MCF 10A (cell line): ENCODE measurements at regions not wholly inside any gene's neighbourhood (a gene's known extent, or its start where the extent isn't known, plus 50 kb on each side); places are given as distances from the start of the nearest gene placed in this dataset.

ENCODE experiments used
- BruUV-seq: library from RNA; stranded (reverse); fragments of 400-500 nt; replicated peaks from 2 replicates; lab custom pipeline; 2021; lab: Mats Ljungman, UMichigan
- CTCF ChIA-PET: fragments of 300-600 bp; sonication (Branson Sonifier 250); formaldehyde crosslinking; extraction: SDS; loops from one replicate; lab custom pipeline; 2021; ENCODE audit warnings: antibody characterized with exemption, inconsistent platforms; lab: Yijun Ruan, JAX
- POLR2A ChIA-PET: fragments of 300-600, 350-650 bp; sonication (Branson Sonifier 250); formaldehyde crosslinking; extraction: SDS; loops from one replicate; lab custom pipeline; 2020; ENCODE audit warnings: antibody characterized with exemption, inconsistent platforms; lab: Yijun Ruan, JAX
- DNase-seq: peaks from one replicate; pipeline ENCODE4 v3.0.0-alpha.2; 2018; ENCODE audit not compliant: unreplicated experiment
- H3K27ac Mint-ChIP-seq: one replicate; pipeline ENCODE4 v1.8.0; 2022; ENCODE audit warnings: mild to moderate bottlenecking, low read depth, mixed read lengths; ENCODE audit not compliant: unreplicated experiment
- H3K27me3 Mint-ChIP-seq: one replicate; pipeline ENCODE4 v1.8.0; 2022; ENCODE audit warnings: mixed read lengths; ENCODE audit not compliant: insufficient read depth, unreplicated experiment
- H3K36me3 Mint-ChIP-seq: one replicate; pipeline ENCODE4 v1.8.0; 2022; ENCODE audit warnings: mild to moderate bottlenecking, moderate library complexity, mixed read lengths; ENCODE audit not compliant: insufficient read depth, unreplicated experiment
- H3K4me1 Mint-ChIP-seq: one replicate; pipeline ENCODE4 v1.8.0; 2022; ENCODE audit warnings: mixed read lengths; ENCODE audit not compliant: insufficient read depth, unreplicated experiment
- H3K4me3 Mint-ChIP-seq: one replicate; pipeline ENCODE4 v1.8.0; 2022; ENCODE audit warnings: mild to moderate bottlenecking, moderate library complexity, mixed read lengths; ENCODE audit not compliant: unreplicated experiment
- H3K9me3 Mint-ChIP-seq: one replicate; pipeline ENCODE4 v1.8.0; 2022; ENCODE audit warnings: mixed read lengths; ENCODE audit not compliant: unreplicated experiment
- CTCF ChIP-seq: fragments of 200-600 bp; IDR thresholded peaks from one replicate; pipeline ENCODE4 v1.8.0; 2022; ENCODE audit warnings: antibody characterized with exemption, mild to moderate bottlenecking; ENCODE audit not compliant: unreplicated experiment
- intact Hi-C: fragments of 100-400 bp; cut with micrococcal nuclease; formaldehyde crosslinking; loops from 2 replicates; pipeline ENCODE4 v1.14.1; 2022

DNA sequence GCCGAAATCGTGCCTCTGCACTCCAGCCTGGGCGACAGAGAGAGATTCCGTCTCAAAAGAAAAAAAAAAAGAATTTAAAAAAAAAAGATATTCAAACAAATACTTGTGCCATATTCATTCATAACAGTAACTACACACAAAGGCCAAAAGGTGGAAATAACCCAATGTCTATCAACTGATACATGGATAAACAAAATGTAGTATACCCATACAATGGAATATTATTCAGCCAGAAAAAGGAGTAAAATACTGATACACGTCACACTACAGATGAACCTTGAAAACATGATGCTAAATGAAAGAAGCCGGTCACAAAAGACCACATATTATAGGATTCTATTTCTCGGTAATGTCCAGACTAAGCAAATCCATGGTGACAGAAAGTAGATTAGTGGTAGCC, 109.4 kb upstream of the SOD1 start:
- ChIA-PET CTCF (no interaction called here), POLR2A (interaction anchor here (0.7 kb wide), 1 partner anchor 16 kb away, joined by 3 read pairs; no protein-coding TSS in a partner anchor)
- H3K9me3 Mint-ChIP-seq = no peaks in the 10 kb centered on the region
- BruUV-seq = no TSS peak
- H3K27ac Mint-ChIP-seq = no peak overlapping the region
- TF ChIP-seq CTCF = no peak
- no peak for DNase-seq
- H3K4me1 Mint-ChIP-seq = no peaks in the 10 kb centered on the region
- no peaks in the 10 kb centered on the region for H3K36me3 Mint-ChIP-seq
- no peak overlapping the region for H3K4me3 Mint-ChIP-seq
- intact Hi-C loops = no loop called here
- H3K27me3 Mint-ChIP-seq = no peaks in the 10 kb centered on the region

GRCh38 chr21:31548688-31549087, 110.8 kb upstream of the SOD1 start:
- ChIA-PET CTCF (interaction anchor here (1.5 kb wide), 1 partner anchor 10 kb away, joined by 5 read pairs; no protein-coding TSS in a partner anchor), POLR2A (no interaction called here)
- Mint-ChIP-seq H3K9me3 (no peaks in the 10 kb centered on the region), H3K4me3 (no peak overlapping the region), H3K36me3 (peaks cover 4% of the 10 kb centered on the region), H3K27ac (no peak overlapping the region), H3K27me3 (no peaks in the 10 kb centered on the region), H3K4me1 (peaks cover under 1% of the 10 kb centered on the region)
- BruUV-seq = no TSS peak
- intact Hi-C loops = no loop called here
- TF ChIP-seq CTCF = no peak
- DNase-seq = no peak

GRCh38 chr21:31546443-31547170, 112.9 kb upstream of the SOD1 start:
- no peaks in the 10 kb centered on the region for H3K9me3 Mint-ChIP-seq
- H3K36me3 Mint-ChIP-seq = peaks cover 4% of the 10 kb centered on the region
- H3K4me3 Mint-ChIP-seq = no peak overlapping the region
- DNase-seq = no peak
- no peak overlapping the region for H3K27ac Mint-ChIP-seq
- ChIA-PET CTCF (interaction anchor here (0.6 kb wide), 1 partner anchor 644 kb away, joined by 3 read pairs; no protein-coding TSS in a partner anchor), POLR2A (no interaction called here)
- BruUV-seq = no TSS peak
- intact Hi-C loops = no loop called here
- no peaks in the 10 kb centered on the region for H3K27me3 Mint-ChIP-seq
- TF ChIP-seq CTCF = no peak
- H3K4me1 Mint-ChIP-seq = peaks cover 9% of the 10 kb centered on the region

GRCh38 chr21:31545036-31545435, 114.5 kb upstream of the SOD1 start:
- no peak overlapping the region for H3K4me3 Mint-ChIP-seq
- no peak for DNase-seq
- POLR2A ChIA-PET = no interaction called here
- no TSS peak for BruUV-seq
- H3K4me1 Mint-ChIP-seq = peaks cover 9% of the 10 kb centered on the region
- intact Hi-C loops = no loop called here
- H3K9me3 Mint-ChIP-seq = no peaks in the 10 kb centered on the region
- H3K27me3 Mint-ChIP-seq = no peaks in the 10 kb centered on the region
- peaks cover 4% of the 10 kb centered on the region for H3K36me3 Mint-ChIP-seq
- CTCF ChIA-PET = interaction anchor here (0.7 kb wide), 1 partner anchor 355 kb away, joined by 3 read pairs; no protein-coding TSS in a partner anchor
- no peak for TF ChIP-seq CTCF
- no peak overlapping the region for H3K27ac Mint-ChIP-seq
